Central memory CD8-positive, alpha-beta T cell (primary cell): ENCODE measurements at regions not wholly inside any gene's neighbourhood (a gene's known extent, or its start where the extent isn't known, plus 50 kb on each side); places are given as distances from the start of the nearest gene placed in this dataset.

Experiments used
- ATAC-seq: fragments of 150-1000 bp; cut with Tn5 transposase; replicated peaks from 2 replicates; pipeline ENCODE4 v1.10.0; 2022; ENCODE audit warnings: mild to moderate bottlenecking, moderate FRiP score, moderate number of reproducible peaks; ENCODE audit not compliant: poor library complexity, severe bottlenecking; ENCODE audit errors: extremely low read depth
- DNase-seq, 2 donors: peaks; one replicate each; pipeline ENCODE4 v3.0.0; 2021; ENCODE audit warnings: low spot score in 2 of 2
- H3K27ac Mint-ChIP-seq: one replicate; pipeline ENCODE4 v1.8.0; 2022; ENCODE audit warnings: low read depth, mild to moderate bottlenecking, moderate library complexity, mixed read lengths
- H3K27me3 Mint-ChIP-seq: one replicate; pipeline ENCODE4 v1.8.0; 2022; ENCODE audit warnings: mixed read lengths
- H3K36me3 Mint-ChIP-seq: one replicate; pipeline ENCODE4 v1.8.0; 2022; ENCODE audit warnings: mild to moderate bottlenecking, moderate library complexity, mixed read lengths; ENCODE audit not compliant: insufficient read depth
- H3K4me1 Mint-ChIP-seq: one replicate; pipeline ENCODE4 v1.8.0; 2022; ENCODE audit warnings: mixed read lengths
- H3K4me3 Mint-ChIP-seq: one replicate; pipeline ENCODE4 v1.8.0; 2022; ENCODE audit warnings: mild to moderate bottlenecking, moderate library complexity, mixed read lengths
- H3K9me3 Mint-ChIP-seq: one replicate; pipeline ENCODE4 v1.8.0; 2022; ENCODE audit warnings: mixed read lengths

GRCh38 chr5:105963696-105964255 is 1707.0 kb downstream of the EFNA5 start:
- no peak for DNase-seq
- no peaks in the 10 kb centered on the region for H3K36me3 Mint-ChIP-seq
- H3K4me3 Mint-ChIP-seq = no peak overlapping the region
- H3K27ac Mint-ChIP-seq = no peak overlapping the region
- H3K4me1 Mint-ChIP-seq = no peaks in the 10 kb centered on the region
- peaks cover 12% of the 10 kb centered on the region for H3K9me3 Mint-ChIP-seq
- H3K27me3 Mint-ChIP-seq = no peaks in the 10 kb centered on the region
- no peak for ATAC-seq

DNA sequence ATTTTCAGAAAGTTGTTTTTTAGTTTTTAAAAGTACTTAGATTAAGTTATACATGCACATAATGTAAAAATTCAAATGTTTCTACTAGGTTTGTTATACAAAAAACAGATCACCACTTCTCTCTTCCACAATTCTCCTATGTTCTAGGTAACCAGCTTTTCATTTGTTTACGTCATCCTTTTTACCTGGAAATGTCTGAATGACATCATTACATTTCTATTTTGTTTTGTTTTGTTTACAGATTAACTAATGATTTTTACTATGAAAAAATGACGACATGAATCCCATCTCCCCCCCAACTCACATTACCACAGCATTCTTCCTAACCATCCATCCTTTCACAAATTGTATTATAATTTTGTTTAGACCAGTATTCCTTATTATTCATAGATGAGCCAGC is 1709.2 kb downstream of the EFNA5 start:
- Mint-ChIP-seq H3K36me3 (no peaks in the 10 kb centered on the region), H3K27me3 (no peaks in the 10 kb centered on the region), H3K9me3 (peaks cover 4% of the 10 kb centered on the region), H3K4me3 (no peak overlapping the region), H3K27ac (no peak overlapping the region), H3K4me1 (no peaks in the 10 kb centered on the region)
- DNase-seq (no peak), ATAC-seq (no peak)

- ATAC-seq = no peak
- no peaks in the 10 kb centered on the region for H3K4me1 Mint-ChIP-seq
- no peak overlapping the region for H3K27ac Mint-ChIP-seq
- H3K27me3 Mint-ChIP-seq = no peaks in the 10 kb centered on the region
- no peak overlapping the region for H3K4me3 Mint-ChIP-seq
- no peaks in the 10 kb centered on the region for H3K36me3 Mint-ChIP-seq
- no peak for DNase-seq
- H3K9me3 Mint-ChIP-seq = peaks cover 6% of the 10 kb centered on the region
Observed at GRCh38 chr5:105956456-105957196, 1714.1 kb downstream of the EFNA5 start.

GRCh38 chr5:105954341-105954740 is 1716.4 kb downstream of the EFNA5 start:
- no peaks in the 10 kb centered on the region for H3K36me3 Mint-ChIP-seq
- H3K4me3 Mint-ChIP-seq = no peak overlapping the region
- peaks cover 6% of the 10 kb centered on the region for H3K9me3 Mint-ChIP-seq
- H3K27ac Mint-ChIP-seq = no peak overlapping the region
- H3K4me1 Mint-ChIP-seq = no peaks in the 10 kb centered on the region
- DNase-seq (no peak), ATAC-seq (no peak)
- no peaks in the 10 kb centered on the region for H3K27me3 Mint-ChIP-seq

GRCh38 chr5:105953616-105954015 is 1717.1 kb downstream of the EFNA5 start:
- no peak for ATAC-seq
- Mint-ChIP-seq H3K27ac (no peak overlapping the region), H3K4me1 (no peaks in the 10 kb centered on the region), H3K4me3 (no peak overlapping the region), H3K36me3 (no peaks in the 10 kb centered on the region), H3K9me3 (peaks cover 6% of the 10 kb centered on the region), H3K27me3 (no peaks in the 10 kb centered on the region)
- DNase-seq = no peak

GRCh38 chr5:105952875-105953274 is 1717.9 kb downstream of the EFNA5 start:
- Mint-ChIP-seq H3K4me1 (no peaks in the 10 kb centered on the region), H3K27me3 (no peaks in the 10 kb centered on the region), H3K27ac (no peak overlapping the region), H3K36me3 (no peaks in the 10 kb centered on the region), H3K9me3 (peaks cover 6% of the 10 kb centered on the region), H3K4me3 (no peak overlapping the region)
- no peak for DNase-seq
- no peak for ATAC-seq

- no peak overlapping the region for H3K4me3 Mint-ChIP-seq
- H3K36me3 Mint-ChIP-seq = no peaks in the 10 kb centered on the region
- ATAC-seq = no peak
Observed at GRCh38 chr5:105947461-105947860, 1723.3 kb downstream of the EFNA5 start.

GRCh38 chr5:105945203-105945972 is 1725.3 kb downstream of the EFNA5 start:
- Mint-ChIP-seq H3K4me1 (no peaks in the 10 kb centered on the region), H3K4me3 (no peak overlapping the region), H3K36me3 (no peaks in the 10 kb centered on the region), H3K9me3 (peaks cover 11% of the 10 kb centered on the region), H3K27ac (no peak overlapping the region), H3K27me3 (no peaks in the 10 kb centered on the region)
- ATAC-seq (no peak), DNase-seq (no peak)

More at GRCh38 chr5:105947461-105947860, 1723.3 kb downstream of the EFNA5 start:
- Mint-ChIP-seq H3K27ac (no peak overlapping the region), H3K27me3 (no peaks in the 10 kb centered on the region), H3K9me3 (peaks cover 11% of the 10 kb centered on the region), H3K4me1 (no peaks in the 10 kb centered on the region)
- no peak for DNase-seq

DNA sequence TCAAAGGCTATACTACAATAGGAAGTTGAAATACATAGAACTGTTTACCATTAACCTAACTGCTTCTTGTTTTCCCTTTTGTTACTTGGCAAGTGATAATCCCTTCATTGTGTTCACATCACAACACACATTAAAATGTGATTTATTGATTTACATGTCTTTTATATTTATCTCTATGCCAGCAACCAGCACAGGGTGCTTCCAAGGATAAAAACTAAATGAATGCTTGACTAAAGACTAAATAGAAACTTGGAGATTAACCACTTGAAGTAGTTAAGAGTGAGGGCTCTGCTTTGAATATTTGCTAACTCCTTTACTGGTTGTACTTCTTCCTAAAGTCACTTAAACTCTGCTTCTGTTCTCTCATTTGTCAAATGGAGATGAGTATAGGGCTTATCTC is 1730.6 kb downstream of the EFNA5 start:
- no peak for ATAC-seq
- Mint-ChIP-seq H3K4me1 (no peaks in the 10 kb centered on the region), H3K27ac (no peak overlapping the region), H3K27me3 (no peaks in the 10 kb centered on the region), H3K9me3 (peaks cover 11% of the 10 kb centered on the region), H3K4me3 (no peak overlapping the region), H3K36me3 (no peaks in the 10 kb centered on the region)
- DNase-seq = no peak

- no peaks in the 10 kb centered on the region for H3K4me1 Mint-ChIP-seq
- no peak overlapping the region for H3K27ac Mint-ChIP-seq
- no peaks in the 10 kb centered on the region for H3K36me3 Mint-ChIP-seq
- H3K9me3 Mint-ChIP-seq = peaks cover 20% of the 10 kb centered on the region
- DNase-seq = no peak
- ATAC-seq = no peak
- no peak overlapping the region for H3K4me3 Mint-ChIP-seq
- no peaks in the 10 kb centered on the region for H3K27me3 Mint-ChIP-seq
Observed at GRCh38 chr5:105934171-105934570, 1736.6 kb downstream of the EFNA5 start.

GRCh38 chr5:105931881-105932421 is 1738.8 kb downstream of the EFNA5 start:
- H3K4me3 Mint-ChIP-seq = no peak overlapping the region
- H3K27ac Mint-ChIP-seq = no peak overlapping the region
- no peaks in the 10 kb centered on the region for H3K27me3 Mint-ChIP-seq
- H3K36me3 Mint-ChIP-seq = no peaks in the 10 kb centered on the region
- H3K4me1 Mint-ChIP-seq = no peaks in the 10 kb centered on the region
- ATAC-seq = no peak
- DNase-seq = no peak
- peaks cover 29% of the 10 kb centered on the region for H3K9me3 Mint-ChIP-seq

- no peak overlapping the region for H3K27ac Mint-ChIP-seq
- ATAC-seq (no peak), DNase-seq (no peak)
- H3K9me3 Mint-ChIP-seq = peaks cover 24% of the 10 kb centered on the region
- H3K27me3 Mint-ChIP-seq = no peaks in the 10 kb centered on the region
- no peaks in the 10 kb centered on the region for H3K4me1 Mint-ChIP-seq
- H3K36me3 Mint-ChIP-seq = no peaks in the 10 kb centered on the region
- no peak overlapping the region for H3K4me3 Mint-ChIP-seq
Observed at GRCh38 chr5:105929858-105930257, 1740.9 kb downstream of the EFNA5 start.

DNA sequence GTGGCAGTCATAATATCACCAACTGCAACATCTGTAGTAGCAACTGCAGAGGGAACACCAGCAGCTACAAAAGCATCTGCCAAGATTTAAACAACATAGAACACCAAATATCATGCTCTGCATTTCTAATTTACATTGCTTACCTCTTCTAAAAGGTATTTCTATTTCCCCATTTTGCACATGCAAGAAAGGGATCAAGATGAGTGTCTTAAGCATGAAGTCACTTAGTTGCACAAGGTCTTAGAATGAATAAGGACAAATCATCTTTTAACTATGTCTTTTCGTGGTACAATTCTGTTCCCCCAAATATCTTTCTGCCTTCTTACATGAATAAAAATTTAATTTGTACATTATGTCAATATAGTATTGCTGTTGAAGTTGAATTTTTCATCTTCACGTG is 1746.4 kb downstream of the EFNA5 start:
- Mint-ChIP-seq H3K9me3 (peaks cover 14% of the 10 kb centered on the region), H3K27ac (no peak overlapping the region), H3K36me3 (no peaks in the 10 kb centered on the region), H3K4me1 (no peaks in the 10 kb centered on the region), H3K4me3 (no peak overlapping the region), H3K27me3 (no peaks in the 10 kb centered on the region)
- ATAC-seq (no peak), DNase-seq (no peak)
